Esophagus squamous epithelium (tissue), 4 donors: ENCODE measurements at regions not wholly inside any gene's neighbourhood (a gene's known extent, or its start where the extent isn't known, plus 50 kb on each side); places are given as distances from the start of the nearest gene placed in this dataset.

Experiments used
- CTCF ChIP-seq, 6 experiments: fragments of 450-650 bp in 4 of 6; fragments of 200-600 bp in 2 of 6; sonication (generic) in 2 of 6; IDR thresholded peaks; one replicate each; pipeline ENCODE4 v1.5.1; 2016 to 2019; ENCODE audit warnings: antibody characterized with exemption in 6 of 6, mild to moderate bottlenecking in 4 of 6, moderate library complexity in 4 of 6
- POLR2A ChIP-seq, 4 donors: fragments of 450-650 bp; IDR thresholded peaks; one replicate each; pipeline ENCODE4 v1.6.1; 2017; ENCODE audit warnings: antibody characterized with exemption in 4 of 4, mild to moderate bottlenecking in 4 of 4, moderate library complexity in 3 of 4

GRCh38 chrX:101759000-101759399 is 99.3 kb upstream of the ARMCX2 start:
- TF ChIP-seq CTCF (IDR thresholded peaks at IDR 0.05) (peak in 4 of 6 experiments; percentile 27 to 47 (median 31)), POLR2A (IDR thresholded peaks at IDR 0.05) (no peak)
